Bronchial epithelial cell (primary cell): ENCODE measurements at regions not wholly inside any gene's neighbourhood (a gene's known extent, or its start where the extent isn't known, plus 50 kb on each side); places are given as distances from the start of the nearest gene placed in this dataset.

Source experiments
- DNase-seq: peaks from one replicate; pipeline ENCODE4 v3.0.0-alpha.2; 2010; ENCODE audit warnings: low read depth
- FAIRE-seq: peaks from 2 replicates; lab custom pipeline; 2011; peaks lifted over from hg19 to GRCh38; lab: Jason Lieb, UNC
- H3K27me3 ChIP-seq: 2 replicates; pipeline ENCODE4 v1.5.1; 2011; ENCODE audit warnings: low read length; ENCODE audit not compliant: control insufficient read depth, insufficient read depth
- H3K36me3 ChIP-seq: 2 replicates; pipeline ENCODE4 v1.5.1; 2011; ENCODE audit warnings: low read length; ENCODE audit not compliant: control insufficient read depth, insufficient read depth
- H3K4me3 ChIP-seq: 2 replicates; pipeline ENCODE4 v1.5.1; 2011; ENCODE audit warnings: mild to moderate bottlenecking, low read depth, low read length, control low read depth
- TF ChIP-seq, protein P1 (sequence below): IDR thresholded peaks from 2 replicates; pipeline ENCODE4 v1.5.1; 2011; ENCODE audit warnings: mild to moderate bottlenecking, moderate library complexity, low read length, control low read depth, inconsistent platforms; ENCODE audit not compliant: insufficient read depth, severe bottlenecking

DNA sequence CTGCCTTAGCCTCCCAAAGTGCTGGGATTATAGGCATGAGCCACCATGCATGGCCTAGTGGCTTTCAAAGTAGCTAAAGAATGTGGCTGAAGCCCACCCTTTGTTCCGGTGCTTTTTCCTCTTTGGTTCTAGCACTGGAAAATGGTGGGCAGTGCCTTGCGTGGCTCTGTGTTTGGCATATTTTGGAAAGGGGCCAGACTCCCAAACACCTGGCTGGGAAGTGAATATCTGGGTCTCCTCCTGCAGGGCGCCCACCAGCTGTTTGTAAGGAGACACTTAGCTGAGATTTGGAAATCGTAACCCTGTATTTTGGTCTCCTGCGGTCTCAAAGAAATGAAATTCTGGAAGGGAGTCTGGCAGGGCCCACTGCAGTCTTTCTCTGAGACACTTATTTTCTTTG, 336.4 kb downstream of the IL20RB start:
- TF ChIP-seq, protein P1, sequence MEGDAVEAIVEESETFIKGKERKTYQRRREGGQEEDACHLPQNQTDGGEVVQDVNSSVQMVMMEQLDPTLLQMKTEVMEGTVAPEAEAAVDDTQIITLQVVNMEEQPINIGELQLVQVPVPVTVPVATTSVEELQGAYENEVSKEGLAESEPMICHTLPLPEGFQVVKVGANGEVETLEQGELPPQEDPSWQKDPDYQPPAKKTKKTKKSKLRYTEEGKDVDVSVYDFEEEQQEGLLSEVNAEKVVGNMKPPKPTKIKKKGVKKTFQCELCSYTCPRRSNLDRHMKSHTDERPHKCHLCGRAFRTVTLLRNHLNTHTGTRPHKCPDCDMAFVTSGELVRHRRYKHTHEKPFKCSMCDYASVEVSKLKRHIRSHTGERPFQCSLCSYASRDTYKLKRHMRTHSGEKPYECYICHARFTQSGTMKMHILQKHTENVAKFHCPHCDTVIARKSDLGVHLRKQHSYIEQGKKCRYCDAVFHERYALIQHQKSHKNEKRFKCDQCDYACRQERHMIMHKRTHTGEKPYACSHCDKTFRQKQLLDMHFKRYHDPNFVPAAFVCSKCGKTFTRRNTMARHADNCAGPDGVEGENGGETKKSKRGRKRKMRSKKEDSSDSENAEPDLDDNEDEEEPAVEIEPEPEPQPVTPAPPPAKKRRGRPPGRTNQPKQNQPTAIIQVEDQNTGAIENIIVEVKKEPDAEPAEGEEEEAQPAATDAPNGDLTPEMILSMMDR: no peak
- DNase-seq (no peak), FAIRE-seq (no peak)
- no peak overlapping the region for H3K4me3 ChIP-seq
- H3K27me3 ChIP-seq: no peaks in the 10 kb centered on the region
- no peaks in the 10 kb centered on the region for H3K36me3 ChIP-seq

DNA sequence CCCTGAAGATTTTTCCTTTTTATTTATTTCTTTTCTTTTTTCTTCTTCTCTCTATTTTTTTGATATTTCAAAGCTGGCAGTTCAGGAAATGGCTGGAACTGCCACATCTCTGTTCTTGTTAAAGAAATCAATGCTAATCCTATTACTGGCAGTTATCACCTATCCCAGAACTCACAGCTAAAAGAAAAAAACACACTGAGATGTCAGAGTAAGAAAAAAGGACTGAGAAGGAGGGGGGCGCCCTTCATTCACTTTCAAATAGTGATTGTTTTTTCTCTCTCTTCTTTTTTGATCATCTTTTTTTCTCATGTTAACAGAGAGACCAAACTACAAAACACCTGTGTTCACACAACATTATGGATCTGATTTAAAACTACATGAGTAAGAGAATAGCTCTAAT, 337.1 kb downstream of the IL20RB start:
- DNase-seq (no peak), FAIRE-seq (no peak)
- no peaks in the 10 kb centered on the region for H3K36me3 ChIP-seq
- H3K4me3 ChIP-seq: no peak overlapping the region
- H3K27me3 ChIP-seq: no peaks in the 10 kb centered on the region
- TF ChIP-seq, protein P1: no peak

DNA sequence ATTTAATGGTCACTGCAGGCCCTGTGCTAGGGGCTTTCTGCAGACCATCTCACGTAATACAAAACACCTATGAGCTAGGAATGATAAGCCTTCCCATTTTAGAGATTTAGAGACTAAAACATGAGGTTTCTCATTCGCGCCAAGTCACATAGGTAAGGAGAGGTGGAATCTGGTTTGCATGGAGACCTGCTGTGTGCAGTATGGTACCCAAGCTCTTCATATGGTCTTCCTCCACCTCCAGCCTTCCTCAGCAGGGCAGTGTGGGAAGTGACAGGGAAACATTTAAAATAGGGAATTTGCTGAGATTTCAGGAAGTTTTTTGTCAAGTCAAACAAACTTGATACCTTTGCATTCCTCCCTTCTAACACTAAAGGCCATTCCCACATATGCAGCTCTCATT, 337.6 kb downstream of the IL20RB start:
- H3K4me3 ChIP-seq: no peak overlapping the region
- no peaks in the 10 kb centered on the region for H3K36me3 ChIP-seq
- DNase-seq (no peak), FAIRE-seq (no peak)
- TF ChIP-seq, protein P1: no peak
- H3K27me3 ChIP-seq: no peaks in the 10 kb centered on the region

- no peak overlapping the region for H3K4me3 ChIP-seq
- no peaks in the 10 kb centered on the region for H3K27me3 ChIP-seq
- no peak for DNase-seq
- peak; percentile 32 for FAIRE-seq
- TF ChIP-seq, protein P1: no peak
- no peaks in the 10 kb centered on the region for H3K36me3 ChIP-seq
Observed at GRCh38 chr3:137296116-137296515, 338.3 kb downstream of the IL20RB start.

DNA sequence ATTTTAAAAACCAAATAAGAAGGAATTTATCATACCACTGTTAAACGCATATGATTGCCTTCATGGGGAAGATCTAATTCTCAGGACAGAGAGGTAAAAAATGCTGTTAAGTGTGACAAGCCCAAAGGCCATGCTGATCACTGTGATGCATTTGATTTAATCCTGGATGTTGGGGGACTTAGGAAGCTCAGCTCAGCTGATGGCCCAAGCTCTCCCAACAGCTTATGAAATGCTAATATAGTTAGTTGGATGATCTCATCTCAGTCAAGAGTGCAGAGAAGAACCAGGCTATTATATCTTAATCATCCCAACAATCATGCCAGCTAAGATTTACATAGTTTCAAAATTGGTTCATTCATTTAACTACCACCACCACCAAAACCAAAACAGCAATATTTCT, 340.0 kb downstream of the IL20RB start:
- FAIRE-seq (no peak), DNase-seq (no peak)
- H3K4me3 ChIP-seq: no peak overlapping the region
- no peaks in the 10 kb centered on the region for H3K36me3 ChIP-seq
- TF ChIP-seq, protein P1: no peak
- no peaks in the 10 kb centered on the region for H3K27me3 ChIP-seq

GRCh38 chr3:137300703-137301102, 342.9 kb downstream of the IL20RB start:
- DNase-seq: no peak
- Histone ChIP-seq H3K27me3 (no peaks in the 10 kb centered on the region), H3K4me3 (no peak overlapping the region), H3K36me3 (no peaks in the 10 kb centered on the region)
- TF ChIP-seq, protein P1: no peak
- FAIRE-seq: no peak
